ENCODE measurements at regions not wholly inside any gene's neighbourhood (a gene's known extent, or its start where the extent isn't known, plus 50 kb on each side); places are given as distances from the start of the nearest gene placed in this dataset.

DNA sequence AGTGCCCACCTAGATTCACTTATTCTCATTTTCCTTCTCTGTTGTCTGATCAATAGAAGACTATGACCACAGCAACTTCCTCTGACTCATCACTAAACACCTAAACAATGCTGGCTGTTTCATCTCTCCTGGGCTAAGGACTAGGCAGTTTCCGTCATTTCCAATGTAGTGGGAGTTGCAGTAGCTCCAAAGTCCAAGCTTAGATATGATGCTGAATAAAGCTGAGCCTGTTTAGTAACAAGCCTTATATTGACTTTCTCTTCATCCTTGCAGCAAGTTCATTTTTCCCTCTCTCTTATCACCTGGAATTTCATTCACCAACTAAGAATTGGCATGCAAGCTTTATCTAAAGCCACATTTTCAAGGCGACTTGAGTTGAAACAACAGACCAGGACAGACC lies 53.5 kb upstream of the PCDH9 start:
- H3K4me3 ChIP-seq (replicated peaks; ENCODE audit: low read depth, low read length), result no peak overlapping the region
- peak; percentile 74 for DNase-seq (ENCODE audit: low read depth)
- TF ChIP-seq, protein P1, sequence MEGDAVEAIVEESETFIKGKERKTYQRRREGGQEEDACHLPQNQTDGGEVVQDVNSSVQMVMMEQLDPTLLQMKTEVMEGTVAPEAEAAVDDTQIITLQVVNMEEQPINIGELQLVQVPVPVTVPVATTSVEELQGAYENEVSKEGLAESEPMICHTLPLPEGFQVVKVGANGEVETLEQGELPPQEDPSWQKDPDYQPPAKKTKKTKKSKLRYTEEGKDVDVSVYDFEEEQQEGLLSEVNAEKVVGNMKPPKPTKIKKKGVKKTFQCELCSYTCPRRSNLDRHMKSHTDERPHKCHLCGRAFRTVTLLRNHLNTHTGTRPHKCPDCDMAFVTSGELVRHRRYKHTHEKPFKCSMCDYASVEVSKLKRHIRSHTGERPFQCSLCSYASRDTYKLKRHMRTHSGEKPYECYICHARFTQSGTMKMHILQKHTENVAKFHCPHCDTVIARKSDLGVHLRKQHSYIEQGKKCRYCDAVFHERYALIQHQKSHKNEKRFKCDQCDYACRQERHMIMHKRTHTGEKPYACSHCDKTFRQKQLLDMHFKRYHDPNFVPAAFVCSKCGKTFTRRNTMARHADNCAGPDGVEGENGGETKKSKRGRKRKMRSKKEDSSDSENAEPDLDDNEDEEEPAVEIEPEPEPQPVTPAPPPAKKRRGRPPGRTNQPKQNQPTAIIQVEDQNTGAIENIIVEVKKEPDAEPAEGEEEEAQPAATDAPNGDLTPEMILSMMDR (IDR thresholded peaks at IDR 0.05; ENCODE audit: low read length, missing control alignments), result no peak

DNA sequence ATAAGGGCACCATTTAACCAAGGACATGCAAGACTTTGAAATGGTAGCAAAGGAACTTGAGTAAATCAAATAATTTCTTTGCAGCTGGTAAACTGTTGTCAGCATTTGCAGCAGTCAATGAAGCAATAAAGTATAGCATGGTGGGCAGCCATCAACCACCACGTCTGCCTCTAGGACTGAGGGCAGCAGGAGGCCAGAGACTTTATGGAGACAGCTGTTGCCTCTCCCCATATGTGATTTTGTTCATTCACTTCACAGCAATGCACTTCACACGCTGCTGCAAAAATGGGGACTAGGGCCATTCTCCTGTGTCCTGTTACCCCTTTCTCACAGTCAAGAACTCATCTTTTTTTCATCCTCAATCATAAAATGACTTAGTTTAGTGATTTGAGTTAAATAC lies 51.3 kb upstream of the PCDH9 start:
- no peak overlapping the region for H3K4me3 ChIP-seq (replicated peaks; ENCODE audit: low read depth, low read length)
- TF ChIP-seq, protein P1 (IDR thresholded peaks at IDR 0.05; ENCODE audit: low read length, missing control alignments), result no peak
- no peak for DNase-seq (ENCODE audit: low read depth)
